ENCODE measurements at regions not wholly inside any gene's neighbourhood (a gene's known extent, or its start where the extent isn't known, plus 50 kb on each side); places are given as distances from the start of the nearest gene placed in this dataset.

GRCh38 chr17:45700171-45701090, 83.7 kb upstream of the CRHR1 start:
- no peak for TF ChIP-seq CTCF (IDR thresholded peaks at IDR 0.05)
- no peak for TF ChIP-seq POLR2A (IDR thresholded peaks at IDR 0.05)

Data from testis (tissue), 2 donors.